ENCODE measurements at regions not wholly inside any gene's neighbourhood (a gene's known extent, or its start where the extent isn't known, plus 50 kb on each side); places are given as distances from the start of the nearest gene placed in this dataset.
"Not testable (repeated sequence)": the region's sequence is repeated elsewhere in the genome, so short reads cannot be mapped to it uniquely, and the experiment has no call there.

DNA sequence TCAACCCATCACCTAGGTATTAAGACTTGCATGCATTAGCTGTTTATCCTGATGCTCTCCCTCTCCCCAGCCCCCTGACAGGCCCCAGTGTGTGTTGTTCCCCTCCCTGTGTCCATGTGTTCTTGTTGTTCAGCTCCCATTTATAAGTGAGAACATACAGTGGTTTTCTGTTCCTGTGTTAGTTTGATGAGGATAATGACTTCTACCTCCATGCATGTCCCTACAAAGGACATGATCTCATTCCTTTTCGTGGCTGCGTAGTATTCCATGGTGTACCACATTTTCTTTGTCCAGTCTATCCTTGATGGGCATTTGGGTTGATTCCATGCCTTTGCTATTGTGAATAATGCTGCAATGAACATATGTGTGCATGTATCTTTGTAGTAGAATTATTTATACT, 578.3 kb downstream of the ZNF608 start:
- TF ChIP-seq, protein P1, sequence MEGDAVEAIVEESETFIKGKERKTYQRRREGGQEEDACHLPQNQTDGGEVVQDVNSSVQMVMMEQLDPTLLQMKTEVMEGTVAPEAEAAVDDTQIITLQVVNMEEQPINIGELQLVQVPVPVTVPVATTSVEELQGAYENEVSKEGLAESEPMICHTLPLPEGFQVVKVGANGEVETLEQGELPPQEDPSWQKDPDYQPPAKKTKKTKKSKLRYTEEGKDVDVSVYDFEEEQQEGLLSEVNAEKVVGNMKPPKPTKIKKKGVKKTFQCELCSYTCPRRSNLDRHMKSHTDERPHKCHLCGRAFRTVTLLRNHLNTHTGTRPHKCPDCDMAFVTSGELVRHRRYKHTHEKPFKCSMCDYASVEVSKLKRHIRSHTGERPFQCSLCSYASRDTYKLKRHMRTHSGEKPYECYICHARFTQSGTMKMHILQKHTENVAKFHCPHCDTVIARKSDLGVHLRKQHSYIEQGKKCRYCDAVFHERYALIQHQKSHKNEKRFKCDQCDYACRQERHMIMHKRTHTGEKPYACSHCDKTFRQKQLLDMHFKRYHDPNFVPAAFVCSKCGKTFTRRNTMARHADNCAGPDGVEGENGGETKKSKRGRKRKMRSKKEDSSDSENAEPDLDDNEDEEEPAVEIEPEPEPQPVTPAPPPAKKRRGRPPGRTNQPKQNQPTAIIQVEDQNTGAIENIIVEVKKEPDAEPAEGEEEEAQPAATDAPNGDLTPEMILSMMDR (IDR thresholded peaks at IDR 0.05), result not testable (repeated sequence)
- TF ChIP-seq POLR2A (IDR thresholded peaks at IDR 0.05), result not testable (repeated sequence)

Data from right lobe of liver (tissue), 4 donors.